K562 (cell line): ENCODE measurements at regions not wholly inside any gene's neighbourhood (a gene's known extent, or its start where the extent isn't known, plus 50 kb on each side); places are given as distances from the start of the nearest gene placed in this dataset.
A peak's percentile ranks its signal among the peaks of the same experiment; 100 is the strongest.

Experiments
- ATAC-seq: fragments of 200-7000 bp; cut with Tn5 transposase; 3 replicates; pipeline ENCODE4 v1.9.1; 2020; ENCODE audit warnings: moderate library complexity
- BruUV-seq: library from RNA; stranded (reverse); fragments of 400-500 nt; replicated peaks from 2 replicates; lab custom pipeline; 2021; lab: Mats Ljungman, UMichigan
- CTCF ChIA-PET: fragments of 300-600 bp; formaldehyde crosslinking; extraction: SDS; loops from one replicate; lab custom pipeline; 2021; ENCODE audit warnings: low intra/inter-chr PET ratio; lab: Yijun Ruan, JAX
- POLR2A ChIA-PET: fragments of 300-600, 350-650 bp; sonication (Branson Sonifier 250); formaldehyde crosslinking; extraction: SDS; loops from one replicate; lab custom pipeline; 2021; ENCODE audit warnings: antibody characterized with exemption, inconsistent platforms; lab: Yijun Ruan, JAX
- DNase-seq, 4 experiments: peaks; one replicate each; pipeline versions ENCODE4 v3.0.0 to v3.0.0-alpha.2; 2011 to 2018; ENCODE audit warnings: low spot score in 3 of 4, mixed read lengths in 3 of 4; ENCODE audit errors: extremely low read depth in 1 of 4
- FAIRE-seq: peaks from 2 replicates; lab custom pipeline; 2011; peaks lifted over from hg19 to GRCh38; lab: Jason Lieb, UNC
- H2AFZ ChIP-seq: 2 replicates; pipeline ENCODE4 v1.6.0; 2011; ENCODE audit warnings: low read depth, low read length, control low read depth, inconsistent platforms
- H3K27ac ChIP-seq: fragments of 200-600 bp; 3 replicates; pipeline ENCODE4 v1.8.0; 2011; ENCODE audit warnings: low read depth, mild to moderate bottlenecking, control low read depth, inconsistent platforms, low read length, moderate library complexity, mixed read lengths; ENCODE audit errors: extremely low read depth
- H3K27me3 ChIP-seq, 2 experiments: fragments of 300-600 bp in 1 of 2; 2 replicates in 1 of 2; 3 replicates in 1 of 2; pipeline versions ENCODE4 v1.6.0 to v1.8.0; 2011; ENCODE audit warnings: inconsistent platforms in 2 of 2, low read length in 2 of 2, mild to moderate bottlenecking in 1 of 2, mixed read lengths in 1 of 2, moderate library complexity in 1 of 2; ENCODE audit not compliant: control insufficient read depth in 2 of 2, insufficient read depth in 2 of 2
- H3K36me3 ChIP-seq: fragments of 300-600 bp; 3 replicates; pipeline ENCODE4 v1.8.0; 2011; ENCODE audit warnings: mild to moderate bottlenecking, low read length, inconsistent platforms; ENCODE audit not compliant: control insufficient read depth, insufficient read depth
- H3K4me1 ChIP-seq, 2 experiments: fragments of 200-600 bp in 1 of 2; replicated peaks in 1 of 2; 2 replicates in 1 of 2; 3 replicates in 1 of 2; pipeline versions ENCODE4 v1.5.1 to v1.8.0; 2011; ENCODE audit warnings: inconsistent platforms in 2 of 2, low read length in 2 of 2, mild to moderate bottlenecking in 1 of 2, mixed read lengths in 1 of 2, moderate library complexity in 1 of 2; ENCODE audit not compliant: control insufficient read depth in 2 of 2, insufficient read depth in 2 of 2
- H3K4me2 ChIP-seq: 2 replicates; pipeline ENCODE4 v1.6.1; 2011; ENCODE audit warnings: low read length, control low read depth, inconsistent platforms, mixed read lengths; ENCODE audit not compliant: insufficient read depth
- H3K4me3 ChIP-seq: fragments of 200-600 bp; sonication (generic), shearing (Covaris generic); 2 replicates; pipeline ENCODE4 v1.5.1; 2016; ENCODE audit warnings: control low read depth, inconsistent platforms
- H3K79me2 ChIP-seq: fragments of 200-600 bp; 3 replicates; pipeline ENCODE4 v1.8.0; 2011; ENCODE audit warnings: low read length, inconsistent platforms; ENCODE audit not compliant: control insufficient read depth, insufficient read depth
- H3K9ac ChIP-seq, 2 experiments: 2 replicates each; pipeline versions ENCODE4 v1.6.0 to v1.6.1; 2011; ENCODE audit warnings: low read depth in 2 of 2, low read length in 2 of 2, control low read depth in 1 of 2, inconsistent platforms in 1 of 2, mild to moderate bottlenecking in 1 of 2, mixed read lengths in 1 of 2; ENCODE audit not compliant: insufficient read depth in 1 of 2
- H3K9me1 ChIP-seq: one replicate; pipeline ENCODE4 v1.6.0; 2011; ENCODE audit warnings: inconsistent platforms, mild to moderate bottlenecking, low read length, moderate library complexity; ENCODE audit not compliant: control insufficient read depth, insufficient read depth
- H3K9me3 ChIP-seq: replicated peaks from 2 replicates; pipeline ENCODE4 v1.5.1; 2011; ENCODE audit warnings: low read depth, low read length, inconsistent platforms; ENCODE audit not compliant: control insufficient read depth, insufficient read depth
- H4K20me1 ChIP-seq: replicated peaks from 2 replicates; pipeline ENCODE4 v1.6.1; 2011; ENCODE audit warnings: low read length, inconsistent platforms, mixed read lengths; ENCODE audit not compliant: control insufficient read depth, insufficient read depth
- ATF3 ChIP-seq, 2 experiments: fragments of 450-650 bp in 1 of 2; sonication (generic) in 1 of 2; formaldehyde crosslinking in 1 of 2; IDR thresholded peaks in 1 of 2; conservative IDR thresholded peaks in 1 of 2; 2 replicates each; pipeline versions ENCODE4 v1.6.1 to v1.8.1; 2016 to 2023; ENCODE audit warnings: mild to moderate bottlenecking in 2 of 2, moderate library complexity in 2 of 2, inconsistent platforms in 1 of 2, missing genetic modification reagents in 1 of 2
- C11orf30 ChIP-seq: fragments of 450-650 bp; IDR thresholded peaks from 2 replicates; pipeline ENCODE4 v1.6.1; 2016; ENCODE audit warnings: low read depth, mild to moderate bottlenecking
- GTF2A2 ChIP-seq: IDR thresholded peaks from 2 replicates; pipeline ENCODE4 v1.6.1; 2016; ENCODE audit warnings: mild to moderate bottlenecking, missing genetic modification characterization, missing compliant biosample characterization
- KLF6 ChIP-seq: fragments of 250-450 bp; sonication (Bioruptor Pico); IDR thresholded peaks from 2 replicates; pipeline ENCODE4 v1.4.0; 2020; ENCODE audit warnings: mild to moderate bottlenecking, moderate library complexity, borderline replicate concordance
- MAFF ChIP-seq: IDR thresholded peaks from 2 replicates; pipeline ENCODE4 v1.6.1; 2012; ENCODE audit warnings: low read length, improper control_type of control experiment
- MAFG ChIP-seq: fragments of 450-650 bp; conservative IDR thresholded peaks from 2 replicates; pipeline ENCODE4 v1.6.1; 2016; ENCODE audit warnings: missing genetic modification characterization, missing compliant biosample characterization
- MAFK ChIP-seq: IDR thresholded peaks from 2 replicates; pipeline ENCODE4 v1.6.1; 2011; ENCODE audit warnings: low read length, improper control_type of control experiment
- PTBP1 ChIP-seq: fragments of 200-400 bp; formaldehyde crosslinking; IDR thresholded peaks from 2 replicates; pipeline ENCODE4 v1.6.1; 2017; ENCODE audit warnings: low read depth, low read length
- SFPQ ChIP-seq: fragments of 200-400 bp; formaldehyde crosslinking; IDR thresholded peaks from 2 replicates; pipeline ENCODE4 v1.6.1; 2017; ENCODE audit warnings: mild to moderate bottlenecking, low read depth, low read length, moderate library complexity
- SRF ChIP-seq, 2 experiments: fragments of 250-450, 450-650 bp in 1 of 2; sonication (Bioruptor Pico) in 1 of 2; sonication (generic) in 1 of 2; formaldehyde crosslinking; IDR thresholded peaks; 2 replicates each; pipeline versions ENCODE4 v1.5.0 to v1.5.1; 2020 to 2022; ENCODE audit warnings: mild to moderate bottlenecking in 1 of 2, missing genetic modification reagents in 1 of 2
- TSHZ1 ChIP-seq: fragments of 250-450 bp; sonication (Bioruptor Pico); IDR thresholded peaks from 2 replicates; pipeline ENCODE4 v1.4.0; 2020; ENCODE audit warnings: mild to moderate bottlenecking, moderate library complexity
- ZFX ChIP-seq: sonication (generic); formaldehyde crosslinking; IDR thresholded peaks from 2 replicates; pipeline ENCODE4 v1.8.0; 2022; ENCODE audit warnings: mild to moderate bottlenecking, missing genetic modification reagents, moderate library complexity
- ZNF217 ChIP-seq: sonication (generic); formaldehyde crosslinking; IDR thresholded peaks from 2 replicates; pipeline ENCODE4 v1.8.0; 2022; ENCODE audit warnings: mild to moderate bottlenecking, missing genetic modification reagents
- ZNF263 ChIP-seq: sonication (generic); formaldehyde crosslinking; IDR thresholded peaks from 2 replicates; pipeline ENCODE4 v1.8.0; 2022; ENCODE audit warnings: mild to moderate bottlenecking, missing genetic modification reagents, borderline replicate concordance
- ZNF316 ChIP-seq: fragments of 450-650 bp; IDR thresholded peaks from 2 replicates; pipeline ENCODE4 v1.6.1; 2016
- ZNF589 ChIP-seq: fragments of 200-800 bp; sonication (Bioruptor generic); IDR thresholded peaks from 2 replicates; pipeline ENCODE4 v1.6.1; 2016; ENCODE audit warnings: low read depth, missing genetic modification characterization, missing compliant biosample characterization
- WGBS: fragments of 100-300 bp; shearing (Covaris generic); methylation state at CpG from one replicate; pipeline ENCODE4 v1.1.6; 2016; ENCODE audit warnings: low coverage, mixed read lengths; ENCODE audit not compliant: insufficient coverage; ENCODE audit errors: missing lambda C conversion rate; 5-methylcytosine and 5-hydroxymethylcytosine counted together
- in situ Hi-C: fragments of 300-500 bp; cut with MboI; formaldehyde crosslinking; loops from 4 replicates; pipeline ENCODE4 v1.15.0; 2018; ENCODE audit warnings: inconsistent platforms, mixed read lengths
- intact Hi-C: fragments of 100-400 bp; cut with micrococcal nuclease; formaldehyde crosslinking; loops from 2 replicates; pipeline ENCODE4 v1.14.2; 2022

- TF ChIP-seq KLF6 (no peak), ZFX (no peak), ZNF589 (no peak), ZNF217 (CRISPR knock-in tag) (no peak), PTBP1 (no peak)
These were observed 97.0 kb upstream of the F13A1 start (continued) for GRCh38 chr6:6417475-6417874.

DNA sequence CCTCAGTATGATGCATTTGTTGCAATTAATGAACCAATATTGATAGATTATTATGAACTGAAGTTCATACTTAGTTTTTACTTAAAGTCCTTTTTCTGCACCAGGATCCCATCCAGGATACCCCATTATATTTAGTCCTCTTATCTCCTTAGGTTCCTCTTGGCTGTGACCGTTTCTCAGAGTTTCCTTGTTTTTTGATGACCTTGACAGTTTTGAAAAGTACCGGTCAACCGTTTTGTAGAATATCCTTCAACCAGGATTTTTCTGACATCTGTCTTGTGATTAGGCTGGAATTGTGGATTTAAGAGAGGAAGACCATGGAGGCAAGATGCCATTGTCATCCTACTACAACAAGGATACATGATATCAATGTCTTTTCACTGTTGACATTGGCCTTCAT lies 98.0 kb upstream of the F13A1 start:
- in situ Hi-C loops (no loop called here), intact Hi-C loops (no loop called here)
- Histone ChIP-seq H3K27ac (no peak overlapping the region), H2AFZ (no peak overlapping the region), H3K4me1 (no peaks in the 10 kb centered on the region), H3K27me3 (0 out of 5 replicates have a peak, but pooled peaks cover 0 to 3% of the 10 kb centered on the region in 2 experiments), H3K9me1 (no peaks in the 10 kb centered on the region), H3K36me3 (no peaks in the 10 kb centered on the region), H3K9ac (no peak overlapping the region), H3K9me3 (no peaks in the 10 kb centered on the region), H3K79me2 (no peaks in the 10 kb centered on the region), H3K4me2 (no peak overlapping the region), H3K4me3 (no peak overlapping the region), H4K20me1 (no peaks in the 10 kb centered on the region)
- FAIRE-seq: peak; percentile 11
- POLR2A ChIA-PET: no interaction called here
- TF ChIP-seq ATF3 (IDR thresholded peaks at IDR 0.05) (no peak), ATF3 (CRISPR knock-in tag; conservative IDR thresholded peaks at IDR 0.05) (no peak), TSHZ1 (no peak), GTF2A2 (tag) (no peak), SRF (CRISPR knock-in tag; IDR thresholded peaks at IDR 0.05) (no peak), ZNF316 (peak; percentile 78), SFPQ (no peak), MAFG (tag) (peak; percentile 40; the same call in 1 of the 2 replicates), C11orf30 (peak; percentile 58; the same call in 1 of the 2 replicates), MAFF (peak; percentile 71), ZNF263 (CRISPR knock-in tag) (no peak), MAFK (peak; percentile 52)
- no TSS peak for BruUV-seq
- no peak for ATAC-seq
- CTCF ChIA-PET: no interaction called here
- 4% methylated on average over 3 of the region's 3 CpGs for WGBS
- DNase-seq: no peak
